ENCODE measurements at regions not wholly inside any gene's neighbourhood (a gene's known extent, or its start where the extent isn't known, plus 50 kb on each side); places are given as distances from the start of the nearest gene placed in this dataset.

DNA sequence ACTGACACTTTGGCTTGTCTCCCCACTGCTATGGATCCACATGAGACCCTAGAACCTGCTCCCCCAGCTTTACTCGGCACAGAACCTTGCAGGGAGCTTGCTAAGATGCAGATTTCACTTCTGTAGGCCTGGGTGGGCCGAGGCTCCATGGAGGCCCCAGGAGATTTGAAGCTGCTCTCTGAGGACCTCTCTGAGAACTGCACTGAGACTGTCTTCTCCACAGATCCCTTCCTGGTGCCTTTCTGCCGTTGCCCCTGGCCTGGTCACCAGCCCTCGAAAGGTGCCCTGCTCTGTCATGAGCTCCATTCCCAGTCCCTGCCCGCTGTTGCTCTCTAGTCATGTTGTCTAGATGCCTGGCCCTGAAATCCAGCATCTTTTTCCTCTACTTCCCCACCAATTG, 588.4 kb downstream of the AJAP1 start:
- Histone ChIP-seq H3K79me2 (ENCODE audit: control insufficient read depth, insufficient read depth, low read length) (no peaks in the 10 kb centered on the region), H3K4me3 (replicated peaks in 1 of 4; ENCODE audit: control extremely low read depth in 1 of 4, insufficient read depth in 1 of 4, low read depth in 3 of 4, low read length in 4 of 4) (no peak overlapping the region), H3K4me2 (ENCODE audit: extremely low read depth, insufficient read depth, low read length) (no peak overlapping the region), H3K36me3 (ENCODE audit: control insufficient read depth, insufficient read depth, low read length) (no peaks in the 10 kb centered on the region), H2AFZ (ENCODE audit: low read length) (no peak overlapping the region), H3K9ac (ENCODE audit: insufficient read depth, low read length) (no peak overlapping the region), H4K20me1 (ENCODE audit: control insufficient read depth, extremely low read depth, insufficient read depth, low read length) (no peaks in the 10 kb centered on the region), H3K4me1 (ENCODE audit: control insufficient read depth, extremely low read depth, insufficient read depth, low read length) (no peaks in the 10 kb centered on the region), H3K27me3 (ENCODE audit: control insufficient read depth, insufficient read depth, low read length) (no peaks in the 10 kb centered on the region), H3K27ac (ENCODE audit: insufficient read depth, low read length) (no peak overlapping the region), H3K9me3 (ENCODE audit: control insufficient read depth, insufficient read depth, low read depth, low read length) (no peaks in the 10 kb centered on the region)
- TF ChIP-seq, protein P1, sequence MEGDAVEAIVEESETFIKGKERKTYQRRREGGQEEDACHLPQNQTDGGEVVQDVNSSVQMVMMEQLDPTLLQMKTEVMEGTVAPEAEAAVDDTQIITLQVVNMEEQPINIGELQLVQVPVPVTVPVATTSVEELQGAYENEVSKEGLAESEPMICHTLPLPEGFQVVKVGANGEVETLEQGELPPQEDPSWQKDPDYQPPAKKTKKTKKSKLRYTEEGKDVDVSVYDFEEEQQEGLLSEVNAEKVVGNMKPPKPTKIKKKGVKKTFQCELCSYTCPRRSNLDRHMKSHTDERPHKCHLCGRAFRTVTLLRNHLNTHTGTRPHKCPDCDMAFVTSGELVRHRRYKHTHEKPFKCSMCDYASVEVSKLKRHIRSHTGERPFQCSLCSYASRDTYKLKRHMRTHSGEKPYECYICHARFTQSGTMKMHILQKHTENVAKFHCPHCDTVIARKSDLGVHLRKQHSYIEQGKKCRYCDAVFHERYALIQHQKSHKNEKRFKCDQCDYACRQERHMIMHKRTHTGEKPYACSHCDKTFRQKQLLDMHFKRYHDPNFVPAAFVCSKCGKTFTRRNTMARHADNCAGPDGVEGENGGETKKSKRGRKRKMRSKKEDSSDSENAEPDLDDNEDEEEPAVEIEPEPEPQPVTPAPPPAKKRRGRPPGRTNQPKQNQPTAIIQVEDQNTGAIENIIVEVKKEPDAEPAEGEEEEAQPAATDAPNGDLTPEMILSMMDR (conservative IDR thresholded peaks at IDR 0.05 in 1 of 2, IDR thresholded peaks at IDR 0.05 in 1 of 2; ENCODE audit: low read depth in 1 of 2, low read length in 2 of 2): no peak
- no peak for TF ChIP-seq EZH2 (IDR thresholded peaks at IDR 0.05; ENCODE audit: low read length, missing control alignments)
- no peak for DNase-seq (ENCODE audit: low read depth in 2 of 2)

GRCh38 chr1:5239911-5240310, 585.5 kb downstream of the AJAP1 start:
- Histone ChIP-seq H3K9me3 (ENCODE audit: control insufficient read depth, insufficient read depth, low read depth, low read length) (no peaks in the 10 kb centered on the region), H3K27ac (ENCODE audit: insufficient read depth, low read length) (no peak overlapping the region), H3K4me2 (ENCODE audit: extremely low read depth, insufficient read depth, low read length) (no peak overlapping the region), H3K4me1 (ENCODE audit: control insufficient read depth, extremely low read depth, insufficient read depth, low read length) (no peaks in the 10 kb centered on the region), H3K36me3 (ENCODE audit: control insufficient read depth, insufficient read depth, low read length) (no peaks in the 10 kb centered on the region), H3K79me2 (ENCODE audit: control insufficient read depth, insufficient read depth, low read length) (no peaks in the 10 kb centered on the region), H2AFZ (ENCODE audit: low read length) (no peak overlapping the region), H3K9ac (ENCODE audit: insufficient read depth, low read length) (no peak overlapping the region), H3K4me3 (replicated peaks in 1 of 4; ENCODE audit: control extremely low read depth in 1 of 4, insufficient read depth in 1 of 4, low read depth in 3 of 4, low read length in 4 of 4) (no peak overlapping the region), H3K27me3 (ENCODE audit: control insufficient read depth, insufficient read depth, low read length) (no peaks in the 10 kb centered on the region), H4K20me1 (ENCODE audit: control insufficient read depth, extremely low read depth, insufficient read depth, low read length) (no peaks in the 10 kb centered on the region)
- DNase-seq (ENCODE audit: low read depth in 2 of 2): no peak
- no peak for TF ChIP-seq EZH2 (IDR thresholded peaks at IDR 0.05; ENCODE audit: low read length, missing control alignments)
- TF ChIP-seq, protein P1 (conservative IDR thresholded peaks at IDR 0.05 in 1 of 2, IDR thresholded peaks at IDR 0.05 in 1 of 2; ENCODE audit: low read depth in 1 of 2, low read length in 2 of 2): no peak

- no peak overlapping the region for H3K4me3 ChIP-seq (replicated peaks in 1 of 4; ENCODE audit: control extremely low read depth in 1 of 4, insufficient read depth in 1 of 4, low read depth in 3 of 4, low read length in 4 of 4)
- no peaks in the 10 kb centered on the region for H3K36me3 ChIP-seq (ENCODE audit: control insufficient read depth, insufficient read depth, low read length)
Observed at GRCh38 chr1:5238351-5239130, 584.1 kb downstream of the AJAP1 start.

More at GRCh38 chr1:5238351-5239130, 584.1 kb downstream of the AJAP1 start:
- Histone ChIP-seq H3K27me3 (ENCODE audit: control insufficient read depth, insufficient read depth, low read length) (no peaks in the 10 kb centered on the region), H3K27ac (ENCODE audit: insufficient read depth, low read length) (no peak overlapping the region), H2AFZ (ENCODE audit: low read length) (no peak overlapping the region), H3K9me3 (ENCODE audit: control insufficient read depth, insufficient read depth, low read depth, low read length) (no peaks in the 10 kb centered on the region), H3K79me2 (ENCODE audit: control insufficient read depth, insufficient read depth, low read length) (no peaks in the 10 kb centered on the region), H3K4me2 (ENCODE audit: extremely low read depth, insufficient read depth, low read length) (no peak overlapping the region), H3K9ac (ENCODE audit: insufficient read depth, low read length) (no peak overlapping the region), H3K4me1 (ENCODE audit: control insufficient read depth, extremely low read depth, insufficient read depth, low read length) (no peaks in the 10 kb centered on the region), H4K20me1 (ENCODE audit: control insufficient read depth, extremely low read depth, insufficient read depth, low read length) (no peaks in the 10 kb centered on the region)
- DNase-seq (ENCODE audit: low read depth in 2 of 2): no peak
- TF ChIP-seq EZH2 (IDR thresholded peaks at IDR 0.05; ENCODE audit: low read length, missing control alignments): no peak

Measured in fibroblast of lung (primary cell).